H1 (cell line): ENCODE measurements at regions not wholly inside any gene's neighbourhood (a gene's known extent, or its start where the extent isn't known, plus 50 kb on each side); places are given as distances from the start of the nearest gene placed in this dataset.

Source experiments
- CTCF ChIA-PET: fragments of 300-600 bp; sonication (Branson Sonifier 250); formaldehyde crosslinking; loops from one replicate; lab custom pipeline; 2021; ENCODE audit not compliant: partially characterized antibody; lab: Charles Lee
- POLR2A ChIA-PET: fragments of 300-600 bp; sonication (Branson Sonifier 250); formaldehyde crosslinking; loops from one replicate; lab custom pipeline; 2021; ENCODE audit warnings: inconsistent platforms; ENCODE audit not compliant: partially characterized antibody; lab: Charles Lee
- DNase-seq, 2 experiments: peaks; one replicate each; pipeline versions ENCODE4 v3.0.0 to v3.0.0-alpha.2; 2010 to 2022; ENCODE audit warnings: low spot score in 2 of 2, low read depth in 1 of 2, mixed read lengths in 1 of 2
- FAIRE-seq: peaks from 2 replicates; lab custom pipeline; 2011; peaks lifted over from hg19 to GRCh38; lab: Jason Lieb, UNC
- H2AFZ ChIP-seq: 2 replicates; pipeline ENCODE4 v1.8.1; 2012; ENCODE audit warnings: low read length, inconsistent platforms
- H2AK5ac ChIP-seq: 2 replicates; pipeline ENCODE4 v1.6.1; 2013; ENCODE audit warnings: low read depth, low read length
- H2BK120ac ChIP-seq: replicated peaks from 2 replicates; pipeline ENCODE3; 2013; ENCODE audit warnings: low read depth, low read length, inconsistent platforms
- H2BK12ac ChIP-seq: 2 replicates; pipeline ENCODE4 v1.6.1; 2013; ENCODE audit warnings: low read depth, low read length
- H2BK15ac ChIP-seq: 2 replicates; pipeline ENCODE4 v1.6.1; 2013; ENCODE audit warnings: low read length
- H2BK20ac ChIP-seq: 2 replicates; pipeline ENCODE4 v1.6.1; 2013; ENCODE audit warnings: low read length
- H2BK5ac ChIP-seq: 2 replicates; pipeline ENCODE4 v1.6.1; 2013; ENCODE audit warnings: low read depth, low read length
- H3K14ac ChIP-seq: 2 replicates; pipeline ENCODE4 v1.6.1; 2013; ENCODE audit warnings: inconsistent platforms; ENCODE audit not compliant: insufficient read length
- H3K18ac ChIP-seq: 2 replicates; pipeline ENCODE4 v1.6.1; 2013; ENCODE audit warnings: low read length; ENCODE audit errors: extremely low read depth
- H3K23ac ChIP-seq: 2 replicates; pipeline ENCODE4 v1.6.1; 2013; ENCODE audit warnings: inconsistent platforms; ENCODE audit not compliant: insufficient read length
- H3K23me2 ChIP-seq: 2 replicates; pipeline ENCODE4 v1.6.1; 2013; ENCODE audit warnings: low read depth, low read length
- H3K27ac ChIP-seq: 2 replicates; pipeline ENCODE4 v1.6.1; 2011; ENCODE audit warnings: low read depth, low read length, inconsistent platforms
- H3K27me3 ChIP-seq, 4 experiments: replicated peaks in 1 of 4; 1 replicate in 1 of 4; 2 replicates in 3 of 4; pipeline versions ENCODE4 v1.6.1 to v1.8.1; 2011 to 2013; ENCODE audit warnings: low read length in 3 of 4, mild to moderate bottlenecking in 3 of 4, inconsistent platforms in 2 of 4, mixed read lengths in 2 of 4, moderate library complexity in 1 of 4; ENCODE audit not compliant: control insufficient read depth in 3 of 4, insufficient read depth in 3 of 4; ENCODE audit errors: extremely low read depth in 1 of 4
- H3K36me3 ChIP-seq, 4 experiments: 2 replicates each; pipeline versions ENCODE4 v1.6.1 to v1.8.1; 2011 to 2013; ENCODE audit warnings: mild to moderate bottlenecking in 4 of 4, low read length in 3 of 4, moderate library complexity in 2 of 4, control low read depth in 1 of 4, inconsistent platforms in 1 of 4; ENCODE audit not compliant: insufficient read depth in 4 of 4, control insufficient read depth in 2 of 4
- H3K4ac ChIP-seq: replicated peaks from 2 replicates; pipeline ENCODE3; 2013; ENCODE audit warnings: low read length, low read depth, mixed read lengths, inconsistent platforms; ENCODE audit not compliant: insufficient read length
- H3K4me1 ChIP-seq, 4 experiments: replicated peaks in 1 of 4; 1 replicate in 1 of 4; 2 replicates in 3 of 4; pipeline versions ENCODE4 v1.6.1 to v1.8.1; 2011 to 2013; ENCODE audit warnings: low read length in 3 of 4, inconsistent platforms in 2 of 4, mixed read lengths in 1 of 4; ENCODE audit not compliant: insufficient read depth in 4 of 4, control insufficient read depth in 3 of 4
- H3K4me2 ChIP-seq, 2 experiments: 2 replicates each; pipeline versions ENCODE4 v1.6.1 to v1.8.1; 2011 to 2013; ENCODE audit warnings: low read depth in 2 of 2, low read length in 2 of 2, control low read depth in 1 of 2, inconsistent platforms in 1 of 2, mild to moderate bottlenecking in 1 of 2; ENCODE audit not compliant: insufficient read depth in 1 of 2
- H3K4me3 ChIP-seq, 4 experiments: fragments of 200-600, 300-600 bp in 1 of 4; sonication (generic), shearing (Covaris generic), sonication (Bioruptor Twin) in 1 of 4; 2 replicates each; pipeline versions ENCODE4 v1.5.1 to v1.8.1; 2011 to 2016; ENCODE audit warnings: low read length in 4 of 4, low read depth in 3 of 4, control low read depth in 2 of 4, inconsistent platforms in 2 of 4, mild to moderate bottlenecking in 2 of 4, mixed read lengths in 1 of 4, moderate library complexity in 1 of 4; ENCODE audit not compliant: insufficient read depth in 2 of 4; ENCODE audit errors: extremely low read depth in 1 of 4
- H3K56ac ChIP-seq: replicated peaks from 2 replicates; pipeline ENCODE3; 2013; ENCODE audit warnings: low read depth, mild to moderate bottlenecking, mixed read lengths, low read length, inconsistent platforms; ENCODE audit not compliant: insufficient read length
- H3K79me1 ChIP-seq: 2 replicates; pipeline ENCODE4 v1.6.1; 2013; ENCODE audit warnings: low read depth, low read length, control low read depth
- H3K79me2 ChIP-seq, 2 experiments: 2 replicates each; pipeline versions ENCODE4 v1.6.1 to v1.8.1; 2012 to 2013; ENCODE audit warnings: low read length in 2 of 2, mild to moderate bottlenecking in 2 of 2, inconsistent platforms in 1 of 2; ENCODE audit not compliant: insufficient read depth in 2 of 2, control insufficient read depth in 1 of 2
- H3K9ac ChIP-seq, 4 experiments: replicated peaks in 1 of 4; 1 replicate in 1 of 4; 2 replicates in 3 of 4; pipeline versions ENCODE4 v1.6.1 to v1.8.1; 2011 to 2013; ENCODE audit warnings: low read depth in 3 of 4, low read length in 3 of 4, control low read depth in 2 of 4, mild to moderate bottlenecking in 2 of 4, moderate library complexity in 2 of 4, inconsistent platforms in 1 of 4; ENCODE audit errors: extremely low read depth in 1 of 4
- H3K9me3 ChIP-seq, 2 experiments: 2 replicates each; pipeline versions ENCODE4 v1.6.1 to v1.8.1; 2012 to 2013; ENCODE audit warnings: mild to moderate bottlenecking in 2 of 2, moderate library complexity in 2 of 2, control low read depth in 1 of 2, inconsistent platforms in 1 of 2, low read depth in 1 of 2, low read length in 1 of 2, mixed read lengths in 1 of 2; ENCODE audit not compliant: insufficient read depth in 2 of 2
- H4K20me1 ChIP-seq, 2 experiments: replicated peaks in 1 of 2; 2 replicates each; pipeline versions ENCODE3 to v1.8.1; 2011 to 2013; ENCODE audit warnings: inconsistent platforms in 2 of 2, low read length in 2 of 2, mild to moderate bottlenecking in 1 of 2; ENCODE audit not compliant: insufficient read depth in 2 of 2, control insufficient read depth in 1 of 2
- H4K5ac ChIP-seq: 2 replicates; pipeline ENCODE4 v1.6.1; 2013; ENCODE audit warnings: low read length, low read depth, mixed read lengths, inconsistent platforms; ENCODE audit not compliant: insufficient read length
- H4K8ac ChIP-seq: 2 replicates; pipeline ENCODE4 v1.8.0; 2013; ENCODE audit warnings: mild to moderate bottlenecking, moderate library complexity, low read length, inconsistent platforms; ENCODE audit not compliant: insufficient read depth; ENCODE audit errors: extremely low read depth
- H4K91ac ChIP-seq: replicated peaks from 2 replicates; pipeline ENCODE3; 2013; ENCODE audit warnings: low read length, mixed read lengths, inconsistent platforms; ENCODE audit not compliant: insufficient read length
- CHD7 ChIP-seq: fragments of 300-600 bp; sonication (generic); IDR thresholded peaks from 2 replicates; pipeline ENCODE4 v1.7.1; 2012; ENCODE audit warnings: low read length, moderate library complexity, mild to moderate bottlenecking, inconsistent platforms; ENCODE audit not compliant: insufficient replicate concordance
- WGBS, 2 experiments: shearing (Covaris generic) in 1 of 2; methylation state at CpG; one replicate each; pipeline versions ENCODE4 v1.1.6 to v1.1.7; 2013 to 2015; ENCODE audit warnings: low lambda C conversion rate in 2 of 2, mixed read lengths in 2 of 2, inconsistent platforms in 1 of 2, low coverage in 1 of 2, missing lambda C conversion rate in 1 of 2; ENCODE audit not compliant: insufficient replicate concordance in 2 of 2, insufficient coverage in 1 of 2, insufficient read length in 1 of 2; ENCODE audit errors: extremely low coverage in 1 of 2, missing lambda C conversion rate in 1 of 2; 5-methylcytosine and 5-hydroxymethylcytosine counted together

GRCh38 chr10:130898381-130898780 is 413.1 kb downstream of the TCERG1L start:
- ChIA-PET CTCF (interaction anchor here (0.7 to 1.1 kb wide), 2 partner anchors 13 to 175 kb away, joined by 3 read pairs; no protein-coding TSS in a partner anchor), POLR2A (no interaction called here)
- Histone ChIP-seq H3K27ac (no peak overlapping the region), H2BK20ac (no peak overlapping the region), H3K9ac (no peak overlapping the region), H3K27me3 (no peaks in the 10 kb centered on the region), H3K14ac (no peak overlapping the region), H2BK15ac (no peak overlapping the region), H3K36me3 (no peaks in the 10 kb centered on the region), H2AK5ac (no peak overlapping the region), H3K18ac (no peak overlapping the region), H3K9me3 (no peaks in the 10 kb centered on the region), H2BK120ac (no peak overlapping the region), H3K79me2 (no peaks in the 10 kb centered on the region), H3K4me3 (no peak overlapping the region), H3K4ac (no peak overlapping the region), H4K20me1 (no peaks in the 10 kb centered on the region), H3K4me1 (no peaks in the 10 kb centered on the region; a peak in 1 of 7 replicates), H3K23ac (no peak overlapping the region), H4K5ac (no peak overlapping the region), H4K91ac (no peak overlapping the region), H3K4me2 (no peak overlapping the region), H4K8ac (no peak overlapping the region), H3K23me2 (no peaks in the 10 kb centered on the region; the same call in 1 of the 2 replicates), H2BK5ac (no peak overlapping the region), H2BK12ac (no peak overlapping the region), H3K79me1 (no peaks in the 10 kb centered on the region), H2AFZ (no peak overlapping the region), H3K56ac (no peak overlapping the region)
- DNase-seq (no peak), FAIRE-seq (no peak)
- WGBS, 2 experiments = 89% methylated on average over 5 of the region's 6 CpGs; no CpG with 5 or more reads in 1 of the 2 experiments
- TF ChIP-seq CHD7 = no peak
